Keratinocyte (primary cell): ENCODE measurements at regions not wholly inside any gene's neighbourhood (a gene's known extent, or its start where the extent isn't known, plus 50 kb on each side); places are given as distances from the start of the nearest gene placed in this dataset.

Experiments used
- DNase-seq: peaks from one replicate; pipeline ENCODE4 v3.0.0-alpha.2; 2011; ENCODE audit warnings: low read depth, missing footprints, low spot score
- FAIRE-seq: peaks from 2 replicates; lab custom pipeline; 2011; peaks lifted over from hg19 to GRCh38; lab: Jason Lieb, UNC
- H2AFZ ChIP-seq: 2 replicates; pipeline ENCODE4 v1.6.0; 2012; ENCODE audit warnings: low read length, control low read depth, inconsistent platforms; ENCODE audit not compliant: control insufficient read depth
- H3K27ac ChIP-seq: 2 replicates; pipeline ENCODE4 v1.5.1; 2011; ENCODE audit warnings: low read length; ENCODE audit not compliant: control insufficient read depth, insufficient read depth
- H3K27me3 ChIP-seq: 3 replicates; pipeline ENCODE4 v1.6.0; 2011; ENCODE audit warnings: low read length; ENCODE audit not compliant: control insufficient read depth, insufficient read depth; ENCODE audit errors: extremely low read depth
- H3K36me3 ChIP-seq, 2 experiments: 2 replicates in 1 of 2; 3 replicates in 1 of 2; pipeline ENCODE4 v1.5.1; 2011; ENCODE audit warnings: low read length in 2 of 2, mild to moderate bottlenecking in 1 of 2; ENCODE audit not compliant: control insufficient read depth in 2 of 2, insufficient read depth in 2 of 2; ENCODE audit errors: extremely low read depth in 1 of 2
- H3K4me1 ChIP-seq: 3 replicates; pipeline ENCODE4 v1.5.1; 2011; ENCODE audit warnings: low read length; ENCODE audit not compliant: control insufficient read depth, insufficient read depth; ENCODE audit errors: extremely low read depth
- H3K4me2 ChIP-seq: 3 replicates; pipeline ENCODE4 v1.6.0; 2011; ENCODE audit warnings: low read depth, low read length; ENCODE audit not compliant: control insufficient read depth, insufficient read depth; ENCODE audit errors: extremely low read depth
- H3K4me3 ChIP-seq, 3 experiments: fragments of 200-600 bp in 1 of 3; sonication (generic) in 1 of 3; 2 replicates in 2 of 3; 3 replicates in 1 of 3; pipeline ENCODE4 v1.5.1; 2011 to 2016; ENCODE audit warnings: low read length in 3 of 3, mild to moderate bottlenecking in 3 of 3, control low read depth in 2 of 3, inconsistent platforms in 1 of 3, low read depth in 1 of 3, mixed read lengths in 1 of 3, mixed run types in 1 of 3, moderate library complexity in 1 of 3; ENCODE audit not compliant: control insufficient read depth in 2 of 3, insufficient read depth in 2 of 3; ENCODE audit errors: extremely low read depth in 1 of 3
- H3K79me2 ChIP-seq: 2 replicates; pipeline ENCODE4 v1.6.0; 2012; ENCODE audit warnings: low read length; ENCODE audit not compliant: control insufficient read depth, insufficient read depth
- H3K9ac ChIP-seq: 3 replicates; pipeline ENCODE4 v1.6.0; 2011; ENCODE audit warnings: low read length; ENCODE audit not compliant: control insufficient read depth, insufficient read depth; ENCODE audit errors: extremely low read depth
- H3K9me1 ChIP-seq: 3 replicates; pipeline ENCODE4 v1.6.0; 2011; ENCODE audit warnings: low read length; ENCODE audit not compliant: control insufficient read depth, insufficient read depth; ENCODE audit errors: extremely low read depth
- H3K9me3 ChIP-seq: 2 replicates; pipeline ENCODE4 v1.5.1; 2012; ENCODE audit warnings: low read depth, low read length; ENCODE audit not compliant: control insufficient read depth
- H4K20me1 ChIP-seq: 3 replicates; pipeline ENCODE4 v1.6.0; 2011; ENCODE audit warnings: low read length; ENCODE audit not compliant: control insufficient read depth, insufficient read depth; ENCODE audit errors: extremely low read depth
- CTCF ChIP-seq, 3 experiments: IDR thresholded peaks in 1 of 3; conservative IDR thresholded peaks in 1 of 3; optimal IDR thresholded peaks in 1 of 3; 2 replicates in 2 of 3; 3 replicates in 1 of 3; pipeline versions ENCODE3 to v1.5.1; 2011; ENCODE audit warnings: low read length in 3 of 3, mild to moderate bottlenecking in 3 of 3, moderate library complexity in 2 of 3, control low read depth in 1 of 3, inconsistent platforms in 1 of 3; ENCODE audit not compliant: insufficient read depth in 2 of 3; ENCODE audit errors: extremely low read depth in 1 of 3
- EZH2 ChIP-seq: IDR thresholded peaks from one replicate; pipeline ENCODE4 v1.6.1; 2012; ENCODE audit warnings: inconsistent platforms, mild to moderate bottlenecking, low read length, moderate library complexity
- dilution Hi-C: fragments of 300-500 bp; cut with MboI; formaldehyde crosslinking; loops from one replicate; pipeline ENCODE4 v1.7.0; 2020; ENCODE audit warnings: low sequenced_read_pairs; ENCODE audit not compliant: extremely low pct_ligation_motif_present

- dilution Hi-C loops, result no loop called here
- H3K9me1 ChIP-seq, result no peaks in the 10 kb centered on the region
- H3K27me3 ChIP-seq, result no peaks in the 10 kb centered on the region
- H3K27ac ChIP-seq, result no peak overlapping the region
- DNase-seq, result no peak
- no peaks in the 10 kb centered on the region for H3K4me1 ChIP-seq
- no peak overlapping the region for H3K9ac ChIP-seq
- H2AFZ ChIP-seq, result no peak overlapping the region
- TF ChIP-seq CTCF (optimal IDR thresholded peaks at IDR 0.05 in 1 of 3, IDR thresholded peaks at IDR 0.05 in 1 of 3, conservative IDR thresholded peaks at IDR 0.05 in 1 of 3; ENCODE audit: extremely low read depth in 1 of 3, insufficient read depth in 2 of 3, low read length in 3 of 3) (no peak), EZH2 (no peak)
- H3K4me3 ChIP-seq, result no peak overlapping the region
- no peak overlapping the region for H3K4me2 ChIP-seq
- no peaks in the 10 kb centered on the region for H3K36me3 ChIP-seq
- FAIRE-seq, result no peak
- no peaks in the 10 kb centered on the region for H3K9me3 ChIP-seq
- H4K20me1 ChIP-seq, result no peaks in the 10 kb centered on the region
- H3K79me2 ChIP-seq, result no peaks in the 10 kb centered on the region
These were observed 81.3 kb downstream of the RFPL4B start for GRCh38 chr6:112428477-112428876.

- DNase-seq, result no peak
- no peak for FAIRE-seq
- Histone ChIP-seq H3K4me3 (no peak overlapping the region), H3K9me1 (no peaks in the 10 kb centered on the region), H3K9ac (no peak overlapping the region), H3K4me2 (no peak overlapping the region), H3K4me1 (no peaks in the 10 kb centered on the region), H3K79me2 (no peaks in the 10 kb centered on the region), H4K20me1 (no peaks in the 10 kb centered on the region), H3K9me3 (no peaks in the 10 kb centered on the region), H3K27ac (no peak overlapping the region), H2AFZ (no peak overlapping the region), H3K27me3 (no peaks in the 10 kb centered on the region), H3K36me3 (no peaks in the 10 kb centered on the region)
- dilution Hi-C loops, result no loop called here
- TF ChIP-seq EZH2 (no peak), CTCF (optimal IDR thresholded peaks at IDR 0.05 in 1 of 3, IDR thresholded peaks at IDR 0.05 in 1 of 3, conservative IDR thresholded peaks at IDR 0.05 in 1 of 3; ENCODE audit: extremely low read depth in 1 of 3, insufficient read depth in 2 of 3, low read length in 3 of 3) (peak in 1 of 3 experiments; percentile 32)
These were observed 82.1 kb downstream of the RFPL4B start for GRCh38 chr6:112429226-112429625.
